Right lobe of liver (tissue), 4 donors: ENCODE measurements at regions not wholly inside any gene's neighbourhood (a gene's known extent, or its start where the extent isn't known, plus 50 kb on each side); places are given as distances from the start of the nearest gene placed in this dataset.

Source experiments
- POLR2A ChIP-seq: fragments of 450-650 bp; IDR thresholded peaks from one replicate; pipeline ENCODE4 v1.6.1; 2017; ENCODE audit warnings: antibody characterized with exemption, mild to moderate bottlenecking
- TF ChIP-seq, protein P1 (sequence below), 4 donors: fragments of 200-600 bp in 3 of 4; fragments of 450-650 bp in 1 of 4; IDR thresholded peaks; one replicate each; pipeline versions ENCODE4 v1.5.1 to v1.8.0; 2016 to 2022; ENCODE audit warnings: antibody characterized with exemption in 4 of 4, mild to moderate bottlenecking in 2 of 4
- donor health status: DM: no; HTN: no; CAD: no.
- donor health status: DM: no; HTN: no; CAD: no.
- donor health status: DM: no; HTN: yes; CAD: no.

DNA sequence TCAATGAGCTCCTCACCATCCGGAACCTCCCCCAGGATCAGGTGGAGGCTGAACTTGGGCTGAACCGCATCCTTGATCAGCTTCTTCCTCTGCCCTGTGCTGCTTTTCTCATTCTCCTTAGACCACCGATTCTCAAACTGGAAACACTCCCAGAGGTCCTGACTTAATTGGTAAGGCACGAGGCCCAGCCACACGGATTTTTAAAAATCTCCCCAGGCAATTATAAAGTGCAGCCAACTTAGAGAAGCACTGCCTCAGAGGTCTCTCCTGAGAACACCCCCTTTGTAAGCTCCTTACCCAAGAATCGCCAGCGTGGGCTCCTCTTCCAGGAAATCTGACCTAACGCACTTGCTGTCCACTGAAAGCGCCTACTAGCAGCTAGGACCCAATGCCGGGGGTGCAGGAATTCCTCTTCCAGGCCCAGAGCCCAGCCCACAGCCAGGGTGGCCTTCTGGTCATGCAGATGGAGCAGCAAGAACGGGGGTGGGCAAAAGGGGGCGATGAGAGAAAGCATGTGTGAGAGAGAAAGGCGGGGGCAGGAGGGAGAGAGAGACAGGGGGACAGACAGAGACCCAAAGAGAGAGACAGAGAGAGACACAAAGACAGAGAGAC, 66.9 kb upstream of the CACNA1A start:
- TF ChIP-seq, protein P1, sequence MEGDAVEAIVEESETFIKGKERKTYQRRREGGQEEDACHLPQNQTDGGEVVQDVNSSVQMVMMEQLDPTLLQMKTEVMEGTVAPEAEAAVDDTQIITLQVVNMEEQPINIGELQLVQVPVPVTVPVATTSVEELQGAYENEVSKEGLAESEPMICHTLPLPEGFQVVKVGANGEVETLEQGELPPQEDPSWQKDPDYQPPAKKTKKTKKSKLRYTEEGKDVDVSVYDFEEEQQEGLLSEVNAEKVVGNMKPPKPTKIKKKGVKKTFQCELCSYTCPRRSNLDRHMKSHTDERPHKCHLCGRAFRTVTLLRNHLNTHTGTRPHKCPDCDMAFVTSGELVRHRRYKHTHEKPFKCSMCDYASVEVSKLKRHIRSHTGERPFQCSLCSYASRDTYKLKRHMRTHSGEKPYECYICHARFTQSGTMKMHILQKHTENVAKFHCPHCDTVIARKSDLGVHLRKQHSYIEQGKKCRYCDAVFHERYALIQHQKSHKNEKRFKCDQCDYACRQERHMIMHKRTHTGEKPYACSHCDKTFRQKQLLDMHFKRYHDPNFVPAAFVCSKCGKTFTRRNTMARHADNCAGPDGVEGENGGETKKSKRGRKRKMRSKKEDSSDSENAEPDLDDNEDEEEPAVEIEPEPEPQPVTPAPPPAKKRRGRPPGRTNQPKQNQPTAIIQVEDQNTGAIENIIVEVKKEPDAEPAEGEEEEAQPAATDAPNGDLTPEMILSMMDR (IDR thresholded peaks at IDR 0.05) = no peak
- no peak for TF ChIP-seq POLR2A
